ENCODE measurements at regions not wholly inside any gene's neighbourhood (a gene's known extent, or its start where the extent isn't known, plus 50 kb on each side); places are given as distances from the start of the nearest gene placed in this dataset.

DNA sequence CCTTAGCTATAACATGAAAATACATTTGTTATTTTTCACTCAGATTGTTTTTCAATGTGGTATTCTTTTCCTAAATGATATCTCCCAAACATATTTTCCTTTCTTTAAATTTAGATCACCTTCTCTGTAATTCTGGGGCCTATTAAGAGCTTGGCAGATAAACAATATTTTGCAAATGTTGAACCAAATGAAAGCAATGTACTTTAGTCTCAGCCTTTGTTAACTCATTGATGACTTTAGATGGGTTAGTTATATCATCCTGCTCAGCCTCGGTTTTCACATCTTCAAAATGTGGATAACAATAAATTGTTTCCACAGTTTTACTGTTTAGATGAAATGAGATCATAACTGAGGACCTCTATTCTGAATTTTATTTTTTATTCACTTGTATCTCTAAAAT lies 1205.2 kb downstream of the SUCLG1 start:
- TF ChIP-seq, protein P1, sequence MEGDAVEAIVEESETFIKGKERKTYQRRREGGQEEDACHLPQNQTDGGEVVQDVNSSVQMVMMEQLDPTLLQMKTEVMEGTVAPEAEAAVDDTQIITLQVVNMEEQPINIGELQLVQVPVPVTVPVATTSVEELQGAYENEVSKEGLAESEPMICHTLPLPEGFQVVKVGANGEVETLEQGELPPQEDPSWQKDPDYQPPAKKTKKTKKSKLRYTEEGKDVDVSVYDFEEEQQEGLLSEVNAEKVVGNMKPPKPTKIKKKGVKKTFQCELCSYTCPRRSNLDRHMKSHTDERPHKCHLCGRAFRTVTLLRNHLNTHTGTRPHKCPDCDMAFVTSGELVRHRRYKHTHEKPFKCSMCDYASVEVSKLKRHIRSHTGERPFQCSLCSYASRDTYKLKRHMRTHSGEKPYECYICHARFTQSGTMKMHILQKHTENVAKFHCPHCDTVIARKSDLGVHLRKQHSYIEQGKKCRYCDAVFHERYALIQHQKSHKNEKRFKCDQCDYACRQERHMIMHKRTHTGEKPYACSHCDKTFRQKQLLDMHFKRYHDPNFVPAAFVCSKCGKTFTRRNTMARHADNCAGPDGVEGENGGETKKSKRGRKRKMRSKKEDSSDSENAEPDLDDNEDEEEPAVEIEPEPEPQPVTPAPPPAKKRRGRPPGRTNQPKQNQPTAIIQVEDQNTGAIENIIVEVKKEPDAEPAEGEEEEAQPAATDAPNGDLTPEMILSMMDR (IDR thresholded peaks at IDR 0.05; ENCODE audit: low read depth, low read length, poor library complexity, severe bottlenecking): no peak
- TF ChIP-seq EZH2phosphoT487 (IDR thresholded peaks at IDR 0.05; ENCODE audit: borderline replicate concordance, low read length): no peak

Data from DOHH2 (cell line).